NK-92 treated with Interleukin-12 subunit alpha and Interleukin-12 subunit beta, amount 100 ng/mL, for 24 hours (cell line): ENCODE measurements at regions not wholly inside any gene's neighbourhood (a gene's known extent, or its start where the extent isn't known, plus 50 kb on each side); places are given as distances from the start of the nearest gene placed in this dataset.

Source experiments
- DNase-seq: peaks from one replicate; lab custom pipeline; 2025; lab: John Stamatoyannopoulos, UW

GRCh38 chr7:113825832-113826231, 93.0 kb downstream of the PPP1R3A start:
- DNase-seq, result no peak

GRCh38 chr7:113824117-113824823, 94.5 kb downstream of the PPP1R3A start:
- DNase-seq, result no peak

- no peak for DNase-seq
Observed at GRCh38 chr7:113819474-113819873, 99.3 kb downstream of the PPP1R3A start.

- DNase-seq, result no peak
Observed at GRCh38 chr7:113816639-113817038, 102.2 kb downstream of the PPP1R3A start.

- no peak for DNase-seq
Observed at GRCh38 chr7:113813471-113813870, 105.3 kb downstream of the PPP1R3A start.

GRCh38 chr7:113812591-113813255, 106.1 kb downstream of the PPP1R3A start:
- DNase-seq, result no peak

GRCh38 chr7:113810080-113810744, 108.6 kb downstream of the PPP1R3A start:
- no peak for DNase-seq

- no peak for DNase-seq
Observed at GRCh38 chr7:113809581-113809980, 109.2 kb downstream of the PPP1R3A start.

- no peak for DNase-seq
Observed at GRCh38 chr7:113806633-113807327, 112.0 kb downstream of the PPP1R3A start.

GRCh38 chr7:113805976-113806375, 112.8 kb downstream of the PPP1R3A start:
- no peak for DNase-seq

- DNase-seq, result no peak
Observed at GRCh38 chr7:113804475-113805095, 114.2 kb downstream of the PPP1R3A start.

- no peak for DNase-seq
Observed at GRCh38 chr7:113801751-113802150, 117.1 kb downstream of the PPP1R3A start.

- DNase-seq, result no peak
Observed at GRCh38 chr7:113800826-113801225, 118.0 kb downstream of the PPP1R3A start.

GRCh38 chr7:113799896-113800295, 118.9 kb downstream of the PPP1R3A start:
- no peak for DNase-seq

- no peak for DNase-seq
Observed at GRCh38 chr7:113797420-113798010, 121.3 kb downstream of the PPP1R3A start.

GRCh38 chr7:113796557-113796956, 122.3 kb downstream of the PPP1R3A start:
- DNase-seq, result no peak

- no peak for DNase-seq
Observed at GRCh38 chr7:113794573-113794972, 124.2 kb downstream of the PPP1R3A start.

GRCh38 chr7:113793171-113793570, 125.6 kb downstream of the PPP1R3A start:
- no peak for DNase-seq

GRCh38 chr7:113790025-113790424, 128.8 kb downstream of the PPP1R3A start:
- DNase-seq, result no peak

GRCh38 chr7:113787106-113787505, 131.7 kb downstream of the PPP1R3A start:
- no peak for DNase-seq

- no peak for DNase-seq
Observed at GRCh38 chr7:113784956-113785355, 133.9 kb downstream of the PPP1R3A start.

GRCh38 chr7:113784316-113784715, 134.5 kb downstream of the PPP1R3A start:
- DNase-seq, result no peak
